ENCODE measurements at regions not wholly inside any gene's neighbourhood (a gene's known extent, or its start where the extent isn't known, plus 50 kb on each side); places are given as distances from the start of the nearest gene placed in this dataset.

GRCh38 chr4:156559346-156559745 lies 412.3 kb downstream of the PDGFC start:
- 83% methylated on average over 1 of the region's 3 CpGs for WGBS (ENCODE audit: insufficient coverage)
- Histone ChIP-seq H3K36me3 (replicated peaks in 1 of 2; ENCODE audit: control extremely low read depth in 1 of 2, control insufficient read depth in 1 of 2, extremely low read depth in 1 of 2, insufficient read depth in 2 of 2, low read length in 1 of 2) (no peaks in the 10 kb centered on the region), H3K79me2 (ENCODE audit: control insufficient read depth, insufficient read depth, low read length) (no peaks in the 10 kb centered on the region), H3K4me2 (replicated peaks; ENCODE audit: low read depth, low read length, poor library complexity, severe bottlenecking) (no peak overlapping the region), H3K27me3 (replicated peaks in 1 of 4; ENCODE audit: control extremely low read depth in 1 of 4, control insufficient read depth in 3 of 4, insufficient read depth in 4 of 4, low read length in 3 of 4) (no peaks in the 10 kb centered on the region), H3K4me3 (ENCODE audit: control extremely low read depth in 1 of 5, extremely low read depth in 1 of 5, insufficient read depth in 1 of 5, low read depth in 2 of 5, low read length in 4 of 5) (no peak overlapping the region), H3K27ac (ENCODE audit: low read length in 2 of 2) (no peak overlapping the region), H3K4me1 (ENCODE audit: control insufficient read depth in 2 of 2, insufficient read depth in 2 of 2, low read length in 2 of 2) (no peaks in the 10 kb centered on the region), H3K9ac (ENCODE audit: low read length) (no peak overlapping the region), H4K20me1 (ENCODE audit: control insufficient read depth, insufficient read depth, low read length, poor library complexity, severe bottlenecking) (no peaks in the 10 kb centered on the region), H3K9me3 (ENCODE audit: control extremely low read depth in 1 of 3, control insufficient read depth in 2 of 3, insufficient read depth in 1 of 3, low read length in 2 of 3) (peaks cover 0 to 13% (median 0%) of the 10 kb centered on the region in 3 donors), H2AFZ (ENCODE audit: insufficient read depth, low read depth, low read length, poor library complexity, severe bottlenecking) (no peak overlapping the region)
- POLR2A ChIA-PET, result no interaction called here
- no peak overlapping the region for H3K4me3 Mint-ChIP-seq
- DNase-seq (no peak), ATAC-seq (ENCODE audit: low read depth) (no peak)
- no peak overlapping the region for H3K27ac Mint-ChIP-seq
- no peaks in the 10 kb centered on the region for H3K4me1 Mint-ChIP-seq
- H3K27me3 Mint-ChIP-seq, result no peaks in the 10 kb centered on the region
- intact Hi-C loops (cut with micrococcal nuclease), result no loop called here
- no peaks in the 10 kb centered on the region for H3K9me3 Mint-ChIP-seq (ENCODE audit: insufficient read depth)
- CTCF ChIA-PET, result no interaction called here
- TF ChIP-seq CTCF (IDR thresholded peaks at IDR 0.05) (no peak), EZH2 (IDR thresholded peaks at IDR 0.05; ENCODE audit: borderline replicate concordance, insufficient read depth, low read depth, low read length, poor library complexity, severe bottlenecking) (no peak)

- CTCF ChIA-PET, result no interaction called here
- H2AFZ ChIP-seq (ENCODE audit: insufficient read depth, low read depth, low read length, poor library complexity, severe bottlenecking), result no peak overlapping the region
Observed at GRCh38 chr4:156558373-156559025, 413.1 kb downstream of the PDGFC start.

More at GRCh38 chr4:156558373-156559025, 413.1 kb downstream of the PDGFC start:
- H3K27me3 Mint-ChIP-seq, result no peaks in the 10 kb centered on the region
- H3K27me3 ChIP-seq (replicated peaks in 1 of 4; ENCODE audit: control extremely low read depth in 1 of 4, control insufficient read depth in 3 of 4, insufficient read depth in 4 of 4, low read length in 3 of 4), result no peaks in the 10 kb centered on the region
- no peak overlapping the region for H3K9ac ChIP-seq (ENCODE audit: low read length)
- H3K4me1 Mint-ChIP-seq, result no peaks in the 10 kb centered on the region
- H3K27ac Mint-ChIP-seq, result no peak overlapping the region
- H3K4me2 ChIP-seq (replicated peaks; ENCODE audit: low read depth, low read length, poor library complexity, severe bottlenecking), result no peak overlapping the region
- no peak overlapping the region for H3K4me3 Mint-ChIP-seq
- no peaks in the 10 kb centered on the region for H4K20me1 ChIP-seq (ENCODE audit: control insufficient read depth, insufficient read depth, low read length, poor library complexity, severe bottlenecking)
- H3K9me3 ChIP-seq (ENCODE audit: control extremely low read depth in 1 of 3, control insufficient read depth in 2 of 3, insufficient read depth in 1 of 3, low read length in 2 of 3), result peaks cover 0 to 13% (median 0%) of the 10 kb centered on the region in 3 donors
- intact Hi-C loops (cut with micrococcal nuclease), result no loop called here
- no peaks in the 10 kb centered on the region for H3K79me2 ChIP-seq (ENCODE audit: control insufficient read depth, insufficient read depth, low read length)
- H3K4me1 ChIP-seq (ENCODE audit: control insufficient read depth in 2 of 2, insufficient read depth in 2 of 2, low read length in 2 of 2), result no peaks in the 10 kb centered on the region
- H3K9me3 Mint-ChIP-seq (ENCODE audit: insufficient read depth), result no peaks in the 10 kb centered on the region
- no peak overlapping the region for H3K27ac ChIP-seq (ENCODE audit: low read length in 2 of 2)
- H3K4me3 ChIP-seq (ENCODE audit: control extremely low read depth in 1 of 5, extremely low read depth in 1 of 5, insufficient read depth in 1 of 5, low read depth in 2 of 5, low read length in 4 of 5), result no peak overlapping the region
- POLR2A ChIA-PET, result no interaction called here
- no peak for ATAC-seq (ENCODE audit: low read depth)
- H3K36me3 ChIP-seq (replicated peaks in 1 of 2; ENCODE audit: control extremely low read depth in 1 of 2, control insufficient read depth in 1 of 2, extremely low read depth in 1 of 2, insufficient read depth in 2 of 2, low read length in 1 of 2), result no peaks in the 10 kb centered on the region
- TF ChIP-seq EZH2 (IDR thresholded peaks at IDR 0.05; ENCODE audit: borderline replicate concordance, insufficient read depth, low read depth, low read length, poor library complexity, severe bottlenecking) (no peak), CTCF (IDR thresholded peaks at IDR 0.05) (no peak)
- WGBS (ENCODE audit: insufficient coverage), result 87% methylated on average over 7 of the region's 7 CpGs
- DNase-seq, result no peak

Data from B cell (primary cell).